C4-2B (cell line): ENCODE measurements at regions not wholly inside any gene's neighbourhood (a gene's known extent, or its start where the extent isn't known, plus 50 kb on each side); places are given as distances from the start of the nearest gene placed in this dataset.

Experiments
- H3K27ac ChIP-seq: fragments of 450-650 bp; 2 replicates; pipeline ENCODE4 v1.5.1; 2017
- ZFX ChIP-seq: fragments of 450-650 bp; IDR thresholded peaks from 2 replicates; pipeline ENCODE4 v1.6.1; 2017
- TF ChIP-seq, protein P1 (sequence below): fragments of 450-650 bp; conservative IDR thresholded peaks from 2 replicates; pipeline ENCODE4 v1.5.1; 2017; ENCODE audit warnings: mild to moderate bottlenecking

- no peak for TF ChIP-seq ZFX
- TF ChIP-seq, protein P1, sequence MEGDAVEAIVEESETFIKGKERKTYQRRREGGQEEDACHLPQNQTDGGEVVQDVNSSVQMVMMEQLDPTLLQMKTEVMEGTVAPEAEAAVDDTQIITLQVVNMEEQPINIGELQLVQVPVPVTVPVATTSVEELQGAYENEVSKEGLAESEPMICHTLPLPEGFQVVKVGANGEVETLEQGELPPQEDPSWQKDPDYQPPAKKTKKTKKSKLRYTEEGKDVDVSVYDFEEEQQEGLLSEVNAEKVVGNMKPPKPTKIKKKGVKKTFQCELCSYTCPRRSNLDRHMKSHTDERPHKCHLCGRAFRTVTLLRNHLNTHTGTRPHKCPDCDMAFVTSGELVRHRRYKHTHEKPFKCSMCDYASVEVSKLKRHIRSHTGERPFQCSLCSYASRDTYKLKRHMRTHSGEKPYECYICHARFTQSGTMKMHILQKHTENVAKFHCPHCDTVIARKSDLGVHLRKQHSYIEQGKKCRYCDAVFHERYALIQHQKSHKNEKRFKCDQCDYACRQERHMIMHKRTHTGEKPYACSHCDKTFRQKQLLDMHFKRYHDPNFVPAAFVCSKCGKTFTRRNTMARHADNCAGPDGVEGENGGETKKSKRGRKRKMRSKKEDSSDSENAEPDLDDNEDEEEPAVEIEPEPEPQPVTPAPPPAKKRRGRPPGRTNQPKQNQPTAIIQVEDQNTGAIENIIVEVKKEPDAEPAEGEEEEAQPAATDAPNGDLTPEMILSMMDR = no peak
- no peak overlapping the region for H3K27ac ChIP-seq
Measured at GRCh38 chr13:76622315-76623040, 263.7 kb downstream of the KCTD12 start.

- TF ChIP-seq ZFX = no peak
- TF ChIP-seq, protein P1 = no peak
- H3K27ac ChIP-seq = no peak overlapping the region
Measured at GRCh38 chr13:76621705-76622104, 264.5 kb downstream of the KCTD12 start.

DNA sequence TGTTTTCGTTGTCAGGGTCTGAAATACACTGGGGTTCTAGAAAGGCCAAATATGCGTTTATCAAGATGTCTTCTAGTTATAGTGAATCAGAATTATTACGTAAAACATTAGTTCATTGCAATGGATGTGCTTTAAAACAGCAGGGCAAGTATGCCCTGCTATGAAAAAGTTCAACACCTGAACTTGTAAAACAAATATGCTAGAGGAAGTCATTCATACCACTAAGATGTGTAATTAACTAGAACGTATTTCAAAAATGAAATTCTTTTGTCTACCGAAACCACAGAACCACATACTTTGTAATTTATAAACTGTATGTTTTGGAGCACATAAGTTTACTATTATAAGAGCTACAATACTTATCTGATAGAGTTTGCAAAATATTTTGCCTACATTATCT lies 266.2 kb downstream of the KCTD12 start:
- no peak for TF ChIP-seq ZFX
- TF ChIP-seq, protein P1 = no peak
- no peak overlapping the region for H3K27ac ChIP-seq

- TF ChIP-seq ZFX = no peak
- TF ChIP-seq, protein P1 = no peak
- no peak overlapping the region for H3K27ac ChIP-seq
Measured at GRCh38 chr13:76619631-76620030, 266.6 kb downstream of the KCTD12 start.

- TF ChIP-seq, protein P1 = no peak
- TF ChIP-seq ZFX = no peak
- H3K27ac ChIP-seq = no peak overlapping the region
Measured at GRCh38 chr13:76610819-76611415, 275.3 kb downstream of the KCTD12 start.

- TF ChIP-seq, protein P1 = no peak
- TF ChIP-seq ZFX = no peak
- no peak overlapping the region for H3K27ac ChIP-seq
Measured at GRCh38 chr13:76609643-76610042, 276.6 kb downstream of the KCTD12 start.

DNA sequence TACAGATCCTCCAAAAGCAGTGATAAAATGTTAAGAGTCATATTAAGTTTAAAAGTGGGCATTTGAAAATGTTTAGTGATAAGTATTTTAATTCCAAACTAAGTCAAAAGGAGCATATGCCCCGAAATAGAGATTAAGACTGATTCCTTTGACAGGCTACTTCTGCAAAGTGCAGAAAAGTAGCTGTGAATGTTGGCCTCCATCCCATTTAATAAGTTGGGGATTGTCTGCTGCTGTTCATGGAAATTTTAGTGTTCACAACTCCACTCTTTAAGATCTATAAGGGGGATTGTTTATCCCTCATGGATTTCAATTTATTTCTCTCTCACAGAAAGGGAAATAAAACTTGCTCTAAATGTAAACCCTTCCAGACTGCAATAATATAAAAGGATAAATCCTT lies 278.3 kb downstream of the KCTD12 start:
- TF ChIP-seq, protein P1 = no peak
- no peak for TF ChIP-seq ZFX
- no peak overlapping the region for H3K27ac ChIP-seq
